GM23338 (cell line): ENCODE measurements at regions not wholly inside any gene's neighbourhood (a gene's known extent, or its start where the extent isn't known, plus 50 kb on each side); places are given as distances from the start of the nearest gene placed in this dataset.

Experiments
- ATAC-seq: fragments of 200-7000 bp; cut with Tn5 transposase; 3 replicates; pipeline ENCODE4 v1.9.1; 2020
- DNase-seq: peaks from one replicate; pipeline ENCODE4 v3.0.0-alpha.2; 2015; ENCODE audit warnings: low spot score
- H2AFZ ChIP-seq: fragments of 200-600 bp; sonication (generic); 2 replicates; pipeline ENCODE4 v1.8.0; 2016; ENCODE audit warnings: antibody characterized with exemption, mild to moderate bottlenecking, moderate library complexity
- H3F3A ChIP-seq: fragments of 200-600 bp; sonication (generic); replicated peaks from 2 replicates; pipeline ENCODE4 v1.8.0; 2017; ENCODE audit warnings: antibody characterized with exemption, mixed run types, low read depth
- H3K27ac ChIP-seq: fragments of 200-600 bp; sonication (generic); 2 replicates; pipeline ENCODE4 v1.6.1; 2016; ENCODE audit warnings: low read depth
- H3K27me3 ChIP-seq: fragments of 200-600 bp; sonication (generic); 2 replicates; pipeline ENCODE4 v1.8.0; 2016; ENCODE audit warnings: mild to moderate bottlenecking, mixed run types, moderate library complexity; ENCODE audit not compliant: insufficient read depth
- H3K36me3 ChIP-seq: fragments of 200-600 bp; sonication (generic); 2 replicates; pipeline ENCODE4 v1.8.0; 2016; ENCODE audit warnings: mild to moderate bottlenecking; ENCODE audit not compliant: insufficient read depth
- H3K4me1 ChIP-seq: fragments of 200-600 bp; sonication (generic); 2 replicates; pipeline ENCODE4 v1.8.0; 2016; ENCODE audit warnings: mild to moderate bottlenecking, moderate library complexity; ENCODE audit not compliant: insufficient read depth
- H3K4me2 ChIP-seq: fragments of 200-600 bp; sonication (generic); 2 replicates; pipeline ENCODE4 v1.7.1; 2017; ENCODE audit warnings: mixed run types
- H3K4me3 ChIP-seq: fragments of 200-600 bp; sonication (generic); 2 replicates; pipeline ENCODE4 v1.6.1; 2016; ENCODE audit warnings: mixed run types
- H3K79me2 ChIP-seq: fragments of 200-600 bp; sonication (generic); replicated peaks from 2 replicates; pipeline ENCODE4 v1.8.0; 2017; ENCODE audit warnings: mild to moderate bottlenecking; ENCODE audit not compliant: insufficient read depth
- H3K9me2 ChIP-seq: fragments of 200-600 bp; sonication (generic); 2 replicates; pipeline ENCODE4 v1.8.0; 2017; ENCODE audit not compliant: insufficient read depth
- H4K20me1 ChIP-seq: fragments of 200-600 bp; sonication (generic); replicated peaks from 2 replicates; pipeline ENCODE4 v1.8.0; 2017; ENCODE audit warnings: mild to moderate bottlenecking; ENCODE audit not compliant: insufficient read depth
- H3K27ac Mint-ChIP-seq: 2 replicates; pipeline ENCODE4 v1.8.0; 2020; ENCODE audit warnings: inconsistent platforms, mild to moderate bottlenecking, moderate library complexity, mixed read lengths
- H3K27me3 Mint-ChIP-seq: 3 replicates; pipeline ENCODE4 v1.8.0; 2022; ENCODE audit warnings: low read depth, mild to moderate bottlenecking, moderate library complexity, mixed read lengths, inconsistent platforms; ENCODE audit not compliant: insufficient read depth, poor library complexity
- H3K36me3 Mint-ChIP-seq: 3 replicates; pipeline ENCODE4 v1.8.0; 2021; ENCODE audit warnings: low read depth, mild to moderate bottlenecking, inconsistent platforms, moderate library complexity, mixed read lengths
- H3K4me1 Mint-ChIP-seq: 3 replicates; pipeline ENCODE4 v1.8.0; 2020; ENCODE audit warnings: mild to moderate bottlenecking, inconsistent platforms, mixed read lengths
- H3K4me3 Mint-ChIP-seq: 3 replicates; pipeline ENCODE4 v1.8.0; 2021; ENCODE audit warnings: moderate library complexity, mild to moderate bottlenecking, inconsistent platforms, mixed read lengths
- H3K9me3 Mint-ChIP-seq: 3 replicates; pipeline ENCODE4 v1.8.0; 2020; ENCODE audit warnings: moderate library complexity, mild to moderate bottlenecking, inconsistent platforms, mixed read lengths
- CREB1 ChIP-seq: fragments of 250-450 bp; sonication (Bioruptor Pico); IDR thresholded peaks from 2 replicates; pipeline ENCODE4 v1.5.0; 2020; ENCODE audit warnings: low read depth, mild to moderate bottlenecking, moderate library complexity
- ETS1 ChIP-seq: IDR thresholded peaks from 2 replicates; pipeline ENCODE4 v1.6.1; 2016; ENCODE audit warnings: antibody characterized with exemption
- EZH2 ChIP-seq: fragments of 200-600 bp; sonication (generic); IDR thresholded peaks from one replicate; pipeline ENCODE4 v1.8.0; 2017; ENCODE audit warnings: antibody characterized with exemption, mild to moderate bottlenecking, low read depth; ENCODE audit not compliant: unreplicated experiment
- EZH2phosphoT487 ChIP-seq: fragments of 200-600 bp; sonication (generic); IDR thresholded peaks from one replicate; pipeline ENCODE4 v1.8.1; 2018; ENCODE audit warnings: antibody characterized with exemption; ENCODE audit not compliant: unreplicated experiment
- JUNB ChIP-seq: IDR thresholded peaks from one replicate; pipeline ENCODE4 v1.6.1; 2016; ENCODE audit warnings: antibody characterized with exemption; ENCODE audit not compliant: unreplicated experiment
- NANOG ChIP-seq: IDR thresholded peaks from 2 replicates; pipeline ENCODE4 v1.6.1; 2016; ENCODE audit warnings: antibody characterized with exemption, borderline replicate concordance
- POLR2AphosphoS5 ChIP-seq: IDR thresholded peaks from 2 replicates; pipeline ENCODE4 v1.6.1; 2016; ENCODE audit warnings: antibody characterized with exemption, low read depth
- STAT1 ChIP-seq: IDR thresholded peaks from one replicate; pipeline ENCODE4 v1.6.1; 2016; ENCODE audit warnings: antibody characterized with exemption; ENCODE audit not compliant: unreplicated experiment
- ZNF114 ChIP-seq: fragments of 250-450 bp; sonication (Bioruptor Pico); IDR thresholded peaks from 2 replicates; pipeline ENCODE4 v1.5.0; 2020; ENCODE audit warnings: mild to moderate bottlenecking, moderate library complexity
- ZNF331 ChIP-seq: fragments of 250-450 bp; sonication (Bioruptor Pico); IDR thresholded peaks from 2 replicates; pipeline ENCODE4 v1.5.0; 2020; ENCODE audit warnings: low read depth, mild to moderate bottlenecking, moderate library complexity
- TF ChIP-seq, protein P1 (sequence below): IDR thresholded peaks from one replicate; pipeline ENCODE4 v1.6.1; 2018; ENCODE audit warnings: antibody characterized with exemption; ENCODE audit not compliant: unreplicated experiment
- TF ChIP-seq, protein P2 (sequence below): fragments of 250-450 bp; sonication (Bioruptor Pico); IDR thresholded peaks from 2 replicates; pipeline ENCODE4 v1.5.0; 2020; ENCODE audit warnings: mild to moderate bottlenecking, moderate library complexity
- TF ChIP-seq, protein P3 (sequence below), 2 experiments: fragments of 200-600 bp in 1 of 2; sonication (generic) in 1 of 2; conservative IDR thresholded peaks; 2 replicates each; pipeline versions ENCODE4 v1.5.1 to v1.6.1; 2016 to 2017; ENCODE audit warnings: antibody characterized with exemption in 2 of 2, low read depth in 2 of 2, mild to moderate bottlenecking in 2 of 2, moderate library complexity in 1 of 2

GRCh38 chr18:77597726-77598125 lies 348.1 kb downstream of the GALR1 start:
- Histone ChIP-seq H3K27me3 (no peaks in the 10 kb centered on the region), H2AFZ (no peak overlapping the region), H3F3A (no peaks in the 10 kb centered on the region), H4K20me1 (no peaks in the 10 kb centered on the region), H3K79me2 (no peaks in the 10 kb centered on the region), H3K4me3 (no peak overlapping the region), H3K27ac (no peak overlapping the region), H3K4me1 (no peaks in the 10 kb centered on the region), H3K36me3 (no peaks in the 10 kb centered on the region), H3K4me2 (no peak overlapping the region), H3K9me2 (no peaks in the 10 kb centered on the region)
- Mint-ChIP-seq H3K9me3 (no peaks in the 10 kb centered on the region), H3K27me3 (no peaks in the 10 kb centered on the region), H3K4me1 (no peaks in the 10 kb centered on the region), H3K4me3 (no peak overlapping the region), H3K27ac (no peak overlapping the region), H3K36me3 (no peaks in the 10 kb centered on the region)
- no peak for ATAC-seq
- TF ChIP-seq NANOG (no peak), STAT1 (no peak), ETS1 (no peak), CREB1 (CRISPR knock-in tag) (no peak), ZNF114 (CRISPR knock-in tag) (no peak), EZH2phosphoT487 (no peak), ZNF331 (no peak), EZH2 (no peak), JUNB (no peak), POLR2AphosphoS5 (no peak)
- TF ChIP-seq, protein P1, sequence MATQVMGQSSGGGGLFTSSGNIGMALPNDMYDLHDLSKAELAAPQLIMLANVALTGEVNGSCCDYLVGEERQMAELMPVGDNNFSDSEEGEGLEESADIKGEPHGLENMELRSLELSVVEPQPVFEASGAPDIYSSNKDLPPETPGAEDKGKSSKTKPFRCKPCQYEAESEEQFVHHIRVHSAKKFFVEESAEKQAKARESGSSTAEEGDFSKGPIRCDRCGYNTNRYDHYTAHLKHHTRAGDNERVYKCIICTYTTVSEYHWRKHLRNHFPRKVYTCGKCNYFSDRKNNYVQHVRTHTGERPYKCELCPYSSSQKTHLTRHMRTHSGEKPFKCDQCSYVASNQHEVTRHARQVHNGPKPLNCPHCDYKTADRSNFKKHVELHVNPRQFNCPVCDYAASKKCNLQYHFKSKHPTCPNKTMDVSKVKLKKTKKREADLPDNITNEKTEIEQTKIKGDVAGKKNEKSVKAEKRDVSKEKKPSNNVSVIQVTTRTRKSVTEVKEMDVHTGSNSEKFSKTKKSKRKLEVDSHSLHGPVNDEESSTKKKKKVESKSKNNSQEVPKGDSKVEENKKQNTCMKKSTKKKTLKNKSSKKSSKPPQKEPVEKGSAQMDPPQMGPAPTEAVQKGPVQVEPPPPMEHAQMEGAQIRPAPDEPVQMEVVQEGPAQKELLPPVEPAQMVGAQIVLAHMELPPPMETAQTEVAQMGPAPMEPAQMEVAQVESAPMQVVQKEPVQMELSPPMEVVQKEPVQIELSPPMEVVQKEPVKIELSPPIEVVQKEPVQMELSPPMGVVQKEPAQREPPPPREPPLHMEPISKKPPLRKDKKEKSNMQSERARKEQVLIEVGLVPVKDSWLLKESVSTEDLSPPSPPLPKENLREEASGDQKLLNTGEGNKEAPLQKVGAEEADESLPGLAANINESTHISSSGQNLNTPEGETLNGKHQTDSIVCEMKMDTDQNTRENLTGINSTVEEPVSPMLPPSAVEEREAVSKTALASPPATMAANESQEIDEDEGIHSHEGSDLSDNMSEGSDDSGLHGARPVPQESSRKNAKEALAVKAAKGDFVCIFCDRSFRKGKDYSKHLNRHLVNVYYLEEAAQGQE = no peak
- TF ChIP-seq, protein P2, sequence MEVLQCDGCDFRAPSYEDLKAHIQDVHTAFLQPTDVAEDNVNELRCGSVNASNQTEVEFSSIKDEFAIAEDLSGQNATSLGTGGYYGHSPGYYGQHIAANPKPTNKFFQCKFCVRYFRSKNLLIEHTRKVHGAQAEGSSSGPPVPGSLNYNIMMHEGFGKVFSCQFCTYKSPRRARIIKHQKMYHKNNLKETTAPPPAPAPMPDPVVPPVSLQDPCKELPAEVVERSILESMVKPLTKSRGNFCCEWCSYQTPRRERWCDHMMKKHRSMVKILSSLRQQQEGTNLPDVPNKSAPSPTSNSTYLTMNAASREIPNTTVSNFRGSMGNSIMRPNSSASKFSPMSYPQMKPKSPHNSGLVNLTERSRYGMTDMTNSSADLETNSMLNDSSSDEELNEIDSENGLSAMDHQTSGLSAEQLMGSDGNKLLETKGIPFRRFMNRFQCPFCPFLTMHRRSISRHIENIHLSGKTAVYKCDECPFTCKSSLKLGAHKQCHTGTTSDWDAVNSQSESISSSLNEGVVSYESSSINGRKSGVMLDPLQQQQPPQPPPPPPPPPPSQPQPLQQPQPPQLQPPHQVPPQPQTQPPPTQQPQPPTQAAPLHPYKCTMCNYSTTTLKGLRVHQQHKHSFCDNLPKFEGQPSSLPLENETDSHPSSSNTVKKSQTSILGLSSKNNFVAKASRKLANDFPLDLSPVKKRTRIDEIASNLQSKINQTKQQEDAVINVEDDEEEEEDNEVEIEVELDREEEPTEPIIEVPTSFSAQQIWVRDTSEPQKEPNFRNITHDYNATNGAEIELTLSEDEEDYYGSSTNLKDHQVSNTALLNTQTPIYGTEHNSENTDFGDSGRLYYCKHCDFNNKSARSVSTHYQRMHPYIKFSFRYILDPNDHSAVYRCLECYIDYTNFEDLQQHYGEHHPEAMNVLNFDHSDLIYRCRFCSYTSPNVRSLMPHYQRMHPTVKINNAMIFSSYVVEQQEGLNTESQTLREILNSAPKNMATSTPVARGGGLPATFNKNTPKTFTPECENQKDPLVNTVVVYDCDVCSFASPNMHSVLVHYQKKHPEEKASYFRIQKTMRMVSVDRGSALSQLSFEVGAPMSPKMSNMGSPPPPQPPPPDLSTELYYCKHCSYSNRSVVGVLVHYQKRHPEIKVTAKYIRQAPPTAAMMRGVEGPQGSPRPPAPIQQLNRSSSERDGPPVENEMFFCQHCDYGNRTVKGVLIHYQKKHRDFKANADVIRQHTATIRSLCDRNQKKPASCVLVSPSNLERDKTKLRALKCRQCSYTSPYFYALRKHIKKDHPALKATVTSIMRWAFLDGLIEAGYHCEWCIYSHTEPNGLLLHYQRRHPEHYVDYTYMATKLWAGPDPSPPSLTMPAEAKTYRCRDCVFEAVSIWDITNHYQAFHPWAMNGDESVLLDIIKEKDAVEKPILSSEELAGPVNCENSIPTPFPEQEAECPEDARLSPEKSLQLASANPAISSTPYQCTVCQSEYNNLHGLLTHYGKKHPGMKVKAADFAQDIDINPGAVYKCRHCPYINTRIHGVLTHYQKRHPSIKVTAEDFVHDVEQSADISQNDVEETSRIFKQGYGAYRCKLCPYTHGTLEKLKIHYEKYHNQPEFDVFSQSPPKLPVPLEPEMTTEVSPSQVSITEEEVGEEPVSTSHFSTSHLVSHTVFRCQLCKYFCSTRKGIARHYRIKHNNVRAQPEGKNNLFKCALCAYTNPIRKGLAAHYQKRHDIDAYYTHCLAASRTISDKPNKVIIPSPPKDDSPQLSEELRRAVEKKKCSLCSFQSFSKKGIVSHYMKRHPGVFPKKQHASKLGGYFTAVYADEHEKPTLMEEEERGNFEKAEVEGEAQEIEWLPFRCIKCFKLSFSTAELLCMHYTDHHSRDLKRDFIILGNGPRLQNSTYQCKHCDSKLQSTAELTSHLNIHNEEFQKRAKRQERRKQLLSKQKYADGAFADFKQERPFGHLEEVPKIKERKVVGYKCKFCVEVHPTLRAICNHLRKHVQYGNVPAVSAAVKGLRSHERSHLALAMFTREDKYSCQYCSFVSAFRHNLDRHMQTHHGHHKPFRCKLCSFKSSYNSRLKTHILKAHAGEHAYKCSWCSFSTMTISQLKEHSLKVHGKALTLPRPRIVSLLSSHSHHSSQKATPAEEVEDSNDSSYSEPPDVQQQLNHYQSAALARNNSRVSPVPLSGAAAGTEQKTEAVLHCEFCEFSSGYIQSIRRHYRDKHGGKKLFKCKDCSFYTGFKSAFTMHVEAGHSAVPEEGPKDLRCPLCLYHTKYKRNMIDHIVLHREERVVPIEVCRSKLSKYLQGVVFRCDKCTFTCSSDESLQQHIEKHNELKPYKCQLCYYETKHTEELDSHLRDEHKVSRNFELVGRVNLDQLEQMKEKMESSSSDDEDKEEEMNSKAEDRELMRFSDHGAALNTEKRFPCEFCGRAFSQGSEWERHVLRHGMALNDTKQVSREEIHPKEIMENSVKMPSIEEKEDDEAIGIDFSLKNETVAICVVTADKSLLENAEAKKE (CRISPR knock-in tag) = no peak
- TF ChIP-seq, protein P3, sequence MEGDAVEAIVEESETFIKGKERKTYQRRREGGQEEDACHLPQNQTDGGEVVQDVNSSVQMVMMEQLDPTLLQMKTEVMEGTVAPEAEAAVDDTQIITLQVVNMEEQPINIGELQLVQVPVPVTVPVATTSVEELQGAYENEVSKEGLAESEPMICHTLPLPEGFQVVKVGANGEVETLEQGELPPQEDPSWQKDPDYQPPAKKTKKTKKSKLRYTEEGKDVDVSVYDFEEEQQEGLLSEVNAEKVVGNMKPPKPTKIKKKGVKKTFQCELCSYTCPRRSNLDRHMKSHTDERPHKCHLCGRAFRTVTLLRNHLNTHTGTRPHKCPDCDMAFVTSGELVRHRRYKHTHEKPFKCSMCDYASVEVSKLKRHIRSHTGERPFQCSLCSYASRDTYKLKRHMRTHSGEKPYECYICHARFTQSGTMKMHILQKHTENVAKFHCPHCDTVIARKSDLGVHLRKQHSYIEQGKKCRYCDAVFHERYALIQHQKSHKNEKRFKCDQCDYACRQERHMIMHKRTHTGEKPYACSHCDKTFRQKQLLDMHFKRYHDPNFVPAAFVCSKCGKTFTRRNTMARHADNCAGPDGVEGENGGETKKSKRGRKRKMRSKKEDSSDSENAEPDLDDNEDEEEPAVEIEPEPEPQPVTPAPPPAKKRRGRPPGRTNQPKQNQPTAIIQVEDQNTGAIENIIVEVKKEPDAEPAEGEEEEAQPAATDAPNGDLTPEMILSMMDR (conservative IDR thresholded peaks at IDR 0.05; ENCODE audit: low read depth in 2 of 2) = no peak
- DNase-seq = no peak
